ENCODE measurements at regions not wholly inside any gene's neighbourhood (a gene's known extent, or its start where the extent isn't known, plus 50 kb on each side); places are given as distances from the start of the nearest gene placed in this dataset.

DNA sequence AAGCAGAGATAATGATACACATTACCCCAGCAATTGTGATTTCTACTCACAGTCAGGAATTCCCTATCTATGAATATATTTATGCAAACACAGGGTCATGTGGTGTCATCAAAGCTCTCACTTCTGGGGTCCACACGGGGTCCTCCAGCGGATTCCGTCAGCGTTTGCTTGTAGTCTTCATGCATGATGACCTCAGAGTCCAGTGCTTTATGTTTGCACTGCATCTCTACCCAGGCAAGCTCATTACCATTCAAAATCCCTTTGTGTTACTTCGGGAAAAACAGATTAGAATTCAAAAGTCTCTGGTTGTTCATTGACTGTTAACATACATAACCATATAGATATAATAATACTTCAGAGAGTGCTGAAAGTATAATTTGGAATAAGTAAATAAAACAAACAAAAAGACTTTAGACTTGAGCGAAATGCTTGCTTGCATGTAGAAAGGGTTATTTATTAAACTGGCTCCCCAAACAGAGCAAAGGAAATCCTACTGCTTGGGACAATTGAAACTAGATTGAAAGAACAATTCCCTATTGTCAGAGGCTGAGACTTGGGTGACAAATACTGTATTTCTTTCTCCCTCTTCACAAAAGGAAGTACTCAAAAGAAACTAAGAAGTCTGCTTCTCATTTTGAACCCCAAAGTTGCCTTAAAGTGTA lies 423.1 kb downstream of the ETS1 start:
- no peak for ATAC-seq
- H3K27me3 ChIP-seq (ENCODE audit: insufficient read depth) = no peaks in the 10 kb centered on the region

DNA sequence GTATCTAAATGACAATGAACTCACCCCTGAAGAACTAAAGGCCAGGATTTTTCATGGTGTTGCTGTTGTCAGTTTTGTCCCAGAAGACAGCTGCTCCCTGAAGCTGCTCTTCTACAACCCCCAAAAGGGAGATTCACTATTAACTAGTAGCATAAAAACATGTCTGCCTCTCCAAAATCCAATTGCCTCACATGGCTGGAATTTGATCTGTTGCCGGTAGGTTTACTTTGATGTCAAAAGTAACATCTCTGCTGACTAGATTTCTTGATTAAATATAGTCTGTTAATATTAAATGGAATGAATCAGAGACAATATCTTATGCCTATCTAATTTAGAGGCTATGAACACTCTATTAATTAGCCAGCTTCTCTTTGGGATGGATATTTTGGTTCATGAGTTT lies 425.4 kb downstream of the ETS1 start:
- no peaks in the 10 kb centered on the region for H3K9me2 ChIP-seq (ENCODE audit: insufficient read depth)
- no peaks in the 10 kb centered on the region for H3K27me3 ChIP-seq (ENCODE audit: insufficient read depth)
- no peaks in the 10 kb centered on the region for H4K20me1 ChIP-seq (replicated peaks; ENCODE audit: insufficient read depth)
- no peaks in the 10 kb centered on the region for H3K36me3 Mint-ChIP-seq (ENCODE audit: low read depth)
- no peak overlapping the region for H3K27ac ChIP-seq (ENCODE audit: low read depth)
- DNase-seq (ENCODE audit: low spot score) (no peak), ATAC-seq (no peak)
- no peaks in the 10 kb centered on the region for H3K36me3 ChIP-seq (ENCODE audit: insufficient read depth)
- H3K79me2 ChIP-seq (replicated peaks; ENCODE audit: insufficient read depth) = no peaks in the 10 kb centered on the region
- H3K4me3 ChIP-seq = no peak overlapping the region
- peaks cover 2% of the 10 kb centered on the region for H3K27me3 Mint-ChIP-seq (ENCODE audit: insufficient read depth, low read depth, poor library complexity)
- no peaks in the 10 kb centered on the region; the same call in 1 of the 2 replicates for H3K4me1 ChIP-seq (ENCODE audit: insufficient read depth)
- TF ChIP-seq, protein P1, sequence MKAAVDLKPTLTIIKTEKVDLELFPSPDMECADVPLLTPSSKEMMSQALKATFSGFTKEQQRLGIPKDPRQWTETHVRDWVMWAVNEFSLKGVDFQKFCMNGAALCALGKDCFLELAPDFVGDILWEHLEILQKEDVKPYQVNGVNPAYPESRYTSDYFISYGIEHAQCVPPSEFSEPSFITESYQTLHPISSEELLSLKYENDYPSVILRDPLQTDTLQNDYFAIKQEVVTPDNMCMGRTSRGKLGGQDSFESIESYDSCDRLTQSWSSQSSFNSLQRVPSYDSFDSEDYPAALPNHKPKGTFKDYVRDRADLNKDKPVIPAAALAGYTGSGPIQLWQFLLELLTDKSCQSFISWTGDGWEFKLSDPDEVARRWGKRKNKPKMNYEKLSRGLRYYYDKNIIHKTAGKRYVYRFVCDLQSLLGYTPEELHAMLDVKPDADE (IDR thresholded peaks at IDR 0.05) = no peak
- TF ChIP-seq, protein P2, sequence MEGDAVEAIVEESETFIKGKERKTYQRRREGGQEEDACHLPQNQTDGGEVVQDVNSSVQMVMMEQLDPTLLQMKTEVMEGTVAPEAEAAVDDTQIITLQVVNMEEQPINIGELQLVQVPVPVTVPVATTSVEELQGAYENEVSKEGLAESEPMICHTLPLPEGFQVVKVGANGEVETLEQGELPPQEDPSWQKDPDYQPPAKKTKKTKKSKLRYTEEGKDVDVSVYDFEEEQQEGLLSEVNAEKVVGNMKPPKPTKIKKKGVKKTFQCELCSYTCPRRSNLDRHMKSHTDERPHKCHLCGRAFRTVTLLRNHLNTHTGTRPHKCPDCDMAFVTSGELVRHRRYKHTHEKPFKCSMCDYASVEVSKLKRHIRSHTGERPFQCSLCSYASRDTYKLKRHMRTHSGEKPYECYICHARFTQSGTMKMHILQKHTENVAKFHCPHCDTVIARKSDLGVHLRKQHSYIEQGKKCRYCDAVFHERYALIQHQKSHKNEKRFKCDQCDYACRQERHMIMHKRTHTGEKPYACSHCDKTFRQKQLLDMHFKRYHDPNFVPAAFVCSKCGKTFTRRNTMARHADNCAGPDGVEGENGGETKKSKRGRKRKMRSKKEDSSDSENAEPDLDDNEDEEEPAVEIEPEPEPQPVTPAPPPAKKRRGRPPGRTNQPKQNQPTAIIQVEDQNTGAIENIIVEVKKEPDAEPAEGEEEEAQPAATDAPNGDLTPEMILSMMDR (conservative IDR thresholded peaks at IDR 0.05; ENCODE audit: low read depth in 2 of 2) = no peak
- TF ChIP-seq EZH2phosphoT487 (IDR thresholded peaks at IDR 0.05; ENCODE audit: unreplicated experiment) (no peak), ZNF114 (CRISPR knock-in tag; IDR thresholded peaks at IDR 0.05) (no peak), STAT1 (IDR thresholded peaks at IDR 0.05; ENCODE audit: unreplicated experiment) (no peak), POLR2AphosphoS5 (IDR thresholded peaks at IDR 0.05; ENCODE audit: low read depth) (no peak)
- no peak overlapping the region for H3K4me2 ChIP-seq
- no peak overlapping the region for H3K4me3 Mint-ChIP-seq
- no peak overlapping the region for H3K27ac Mint-ChIP-seq
- no peak overlapping the region for H2AFZ ChIP-seq
- no peaks in the 10 kb centered on the region for H3K9me3 Mint-ChIP-seq
- H3F3A ChIP-seq (replicated peaks; ENCODE audit: low read depth) = no peaks in the 10 kb centered on the region
- H3K4me1 Mint-ChIP-seq = no peaks in the 10 kb centered on the region

More for the DNA sequence above, 423.1 kb downstream of the ETS1 start:
- DNase-seq (ENCODE audit: low spot score) = no peak
- Mint-ChIP-seq H3K9me3 (no peaks in the 10 kb centered on the region), H3K4me1 (no peaks in the 10 kb centered on the region), H3K36me3 (ENCODE audit: low read depth) (no peaks in the 10 kb centered on the region), H3K27me3 (ENCODE audit: insufficient read depth, low read depth, poor library complexity) (peaks cover 2% of the 10 kb centered on the region), H3K27ac (no peak overlapping the region), H3K4me3 (no peak overlapping the region)
- Histone ChIP-seq H3K4me1 (ENCODE audit: insufficient read depth) (no peaks in the 10 kb centered on the region; the same call in 1 of the 2 replicates), H3K4me3 (no peak overlapping the region), H4K20me1 (replicated peaks; ENCODE audit: insufficient read depth) (no peaks in the 10 kb centered on the region), H3K36me3 (ENCODE audit: insufficient read depth) (no peaks in the 10 kb centered on the region), H3K4me2 (no peak overlapping the region), H3K79me2 (replicated peaks; ENCODE audit: insufficient read depth) (no peaks in the 10 kb centered on the region), H3F3A (replicated peaks; ENCODE audit: low read depth) (no peaks in the 10 kb centered on the region), H3K9me2 (ENCODE audit: insufficient read depth) (no peaks in the 10 kb centered on the region), H3K27ac (ENCODE audit: low read depth) (no peak overlapping the region), H2AFZ (peak overlapping the region; percentile 47; the same call in 1 of the 2 replicates)
- no peak for TF ChIP-seq NANOG (IDR thresholded peaks at IDR 0.05; ENCODE audit: borderline replicate concordance)
- TF ChIP-seq, protein P1 (IDR thresholded peaks at IDR 0.05) = no peak
- no peak for TF ChIP-seq JUNB (IDR thresholded peaks at IDR 0.05; ENCODE audit: unreplicated experiment)

Measured in GM23338 (cell line).